Endothelial cell of umbilical vein (primary cell): ENCODE measurements at regions not wholly inside any gene's neighbourhood (a gene's known extent, or its start where the extent isn't known, plus 50 kb on each side); places are given as distances from the start of the nearest gene placed in this dataset.

ENCODE experiments used
- BruUV-seq: library from RNA; stranded (reverse); fragments of 400-500 nt; replicated peaks from 2 replicates; lab custom pipeline; 2021; lab: Mats Ljungman, UMichigan
- CTCF ChIA-PET: fragments of 300-600, 350-600 bp; sonication (Branson Sonifier 250); formaldehyde crosslinking; loops from one replicate; lab custom pipeline; 2021; ENCODE audit warnings: antibody characterized with exemption, inconsistent platforms; lab: Charles Lee
- POLR2A ChIA-PET: fragments of 300-600, 350-600 bp; sonication (Branson Sonifier 250); formaldehyde crosslinking; loops from one replicate; lab custom pipeline; 2021; ENCODE audit warnings: antibody characterized with exemption, inconsistent platforms; lab: Charles Lee
- DNase-seq: peaks from one replicate; pipeline ENCODE4 v3.0.0-alpha.2; 2011; ENCODE audit warnings: low read depth, low spot score
- FAIRE-seq: peaks from 2 replicates; lab custom pipeline; 2011; peaks lifted over from hg19 to GRCh38; lab: Jason Lieb, UNC
- H2AFZ ChIP-seq: 2 replicates; pipeline ENCODE4 v1.6.0; 2012; ENCODE audit warnings: low read depth, low read length, control low read depth, inconsistent platforms
- H3K27ac ChIP-seq: 2 replicates; pipeline ENCODE4 v1.5.1; 2011; ENCODE audit warnings: low read depth, mild to moderate bottlenecking, control low read depth, low read length, moderate library complexity; ENCODE audit not compliant: insufficient read depth
- H3K27me3 ChIP-seq, 2 experiments: 2 replicates each; pipeline versions ENCODE4 v1.6.0 to v1.6.1; 2011; ENCODE audit warnings: low read length in 2 of 2, mixed read lengths in 1 of 2; ENCODE audit not compliant: control insufficient read depth in 2 of 2, insufficient read depth in 2 of 2
- H3K36me3 ChIP-seq, 2 experiments: 2 replicates in 1 of 2; 3 replicates in 1 of 2; pipeline ENCODE4 v1.5.1; 2011; ENCODE audit warnings: low read length in 2 of 2, mild to moderate bottlenecking in 1 of 2, moderate library complexity in 1 of 2; ENCODE audit not compliant: control insufficient read depth in 2 of 2, insufficient read depth in 2 of 2; ENCODE audit errors: extremely low read depth in 1 of 2
- H3K4me1 ChIP-seq: 3 replicates; pipeline ENCODE4 v1.5.1; 2011; ENCODE audit warnings: mild to moderate bottlenecking, low read length; ENCODE audit not compliant: control insufficient read depth, insufficient read depth; ENCODE audit errors: extremely low read depth
- H3K4me2 ChIP-seq: 2 replicates; pipeline ENCODE4 v1.6.1; 2011; ENCODE audit warnings: low read length, control low read depth, mixed read lengths; ENCODE audit not compliant: insufficient read depth
- H3K4me3 ChIP-seq, 3 experiments: fragments of 200-600 bp in 1 of 3; sonication (generic), shearing (Covaris generic) in 1 of 3; replicated peaks in 1 of 3; 2 replicates each; pipeline ENCODE4 v1.5.1; 2011 to 2016; ENCODE audit warnings: control low read depth in 3 of 3, low read length in 3 of 3, mild to moderate bottlenecking in 2 of 3, inconsistent platforms in 1 of 3, low read depth in 1 of 3, moderate library complexity in 1 of 3; ENCODE audit not compliant: insufficient read depth in 1 of 3
- H3K79me2 ChIP-seq: 2 replicates; pipeline ENCODE4 v1.6.0; 2012; ENCODE audit warnings: low read length, inconsistent platforms; ENCODE audit not compliant: control insufficient read depth, insufficient read depth
- H3K9ac ChIP-seq: replicated peaks from 2 replicates; pipeline ENCODE3; 2011; ENCODE audit warnings: low read length, control low read depth; ENCODE audit not compliant: insufficient read depth; ENCODE audit errors: extremely low read depth
- H3K9me1 ChIP-seq: replicated peaks from 3 replicates; pipeline ENCODE4 v1.6.0; 2011; ENCODE audit warnings: mild to moderate bottlenecking, low read length; ENCODE audit not compliant: control insufficient read depth, insufficient read depth; ENCODE audit errors: extremely low read depth
- H3K9me3 ChIP-seq: replicated peaks from 2 replicates; pipeline ENCODE4 v1.5.1; 2012; ENCODE audit warnings: low read length, inconsistent platforms; ENCODE audit not compliant: control insufficient read depth, insufficient read depth
- H4K20me1 ChIP-seq: replicated peaks from 2 replicates; pipeline ENCODE3; 2011; ENCODE audit warnings: mild to moderate bottlenecking, low read length; ENCODE audit not compliant: control insufficient read depth, insufficient read depth; ENCODE audit errors: extremely low read depth
- CTCF ChIP-seq, 2 donors: IDR thresholded peaks; 1 replicate in 1 of 2; 2 replicates in 1 of 2; pipeline ENCODE4 v1.5.1; 2011; ENCODE audit warnings: low read length in 2 of 2, mild to moderate bottlenecking in 2 of 2, moderate library complexity in 2 of 2, control low read depth in 1 of 2, inconsistent platforms in 1 of 2, low read depth in 1 of 2; ENCODE audit not compliant: insufficient read depth in 1 of 2; ENCODE audit errors: extremely low read depth in 1 of 2
- EZH2 ChIP-seq: IDR thresholded peaks from 2 replicates; pipeline ENCODE4 v1.6.1; 2012; ENCODE audit warnings: borderline replicate concordance, low read depth, mild to moderate bottlenecking, moderate library complexity, low read length, inconsistent platforms; ENCODE audit not compliant: severe bottlenecking
- FOS ChIP-seq: IDR thresholded peaks from 2 replicates; pipeline ENCODE4 v1.6.1; 2011; ENCODE audit warnings: mild to moderate bottlenecking, low read length, moderate library complexity, borderline replicate concordance; ENCODE audit not compliant: insufficient read depth
- GATA2 ChIP-seq: IDR thresholded peaks from 2 replicates; pipeline ENCODE4 v1.7.0; 2011; ENCODE audit warnings: low read depth, mild to moderate bottlenecking, moderate library complexity, mixed read lengths, low read length; ENCODE audit not compliant: insufficient read length, insufficient read depth
- JUN ChIP-seq: IDR thresholded peaks from 2 replicates; pipeline ENCODE4 v1.6.1; 2011; ENCODE audit warnings: borderline replicate concordance, low read depth; ENCODE audit not compliant: insufficient read length, insufficient read depth
- MYC ChIP-seq: IDR thresholded peaks from one replicate; pipeline ENCODE4 v1.6.1; 2011; ENCODE audit warnings: mild to moderate bottlenecking, low read depth, low read length
- POLR2A ChIP-seq: IDR thresholded peaks from 2 replicates; pipeline ENCODE4 v1.6.1; 2012; ENCODE audit warnings: low read depth, mild to moderate bottlenecking, control low read depth, low read length
- POLR2AphosphoS5 ChIP-seq: IDR thresholded peaks from 2 replicates; pipeline ENCODE4 v1.6.1; 2012; ENCODE audit warnings: low read depth, mild to moderate bottlenecking, control low read depth, low read length, moderate library complexity; ENCODE audit not compliant: insufficient read depth
- dilution Hi-C: fragments of 300-500 bp; cut with MboI; formaldehyde crosslinking; loops from one replicate; pipeline ENCODE4 v1.15.0; 2019; ENCODE audit warnings: low sequenced_read_pairs; ENCODE audit not compliant: extremely low pct_ligation_motif_present
- intact Hi-C: fragments of 100-400 bp; cut with micrococcal nuclease; formaldehyde crosslinking; loops from one replicate; pipeline ENCODE4 v1.10.0; 2022
- TF ChIP-seq, protein P1 (sequence below): IDR thresholded peaks from 2 replicates; pipeline ENCODE4 v1.6.1; 2011; ENCODE audit not compliant: insufficient read depth, insufficient read length

GRCh38 chr4:33339762-33340161, 2619.6 kb downstream of the PCDH7 start:
- ChIA-PET POLR2A (no interaction called here), CTCF (no interaction called here)
- H3K36me3 ChIP-seq, result no peaks in the 10 kb centered on the region
- peaks cover 2% of the 10 kb centered on the region for H3K9me3 ChIP-seq
- H3K79me2 ChIP-seq, result no peaks in the 10 kb centered on the region
- no peak overlapping the region for H3K4me2 ChIP-seq
- intact Hi-C loops, result no loop called here
- no peak for DNase-seq
- H3K9me1 ChIP-seq, result no peaks in the 10 kb centered on the region
- dilution Hi-C loops, result no loop called here
- H3K9ac ChIP-seq, result no peak overlapping the region
- no peaks in the 10 kb centered on the region for H3K4me1 ChIP-seq
- no peak for TF ChIP-seq POLR2A
- TF ChIP-seq CTCF (IDR thresholded peaks at IDR 0.05; ENCODE audit: extremely low read depth in 1 of 2, insufficient read depth in 1 of 2, low read depth in 1 of 2, low read length in 2 of 2), result no peak
- TF ChIP-seq, protein P1, sequence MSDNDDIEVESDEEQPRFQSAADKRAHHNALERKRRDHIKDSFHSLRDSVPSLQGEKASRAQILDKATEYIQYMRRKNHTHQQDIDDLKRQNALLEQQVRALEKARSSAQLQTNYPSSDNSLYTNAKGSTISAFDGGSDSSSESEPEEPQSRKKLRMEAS, result no peak
- no peak for TF ChIP-seq POLR2AphosphoS5
- TF ChIP-seq MYC, result no peak
- TF ChIP-seq JUN, result no peak
- no peak for TF ChIP-seq GATA2
- no peak for TF ChIP-seq EZH2
- no peak for TF ChIP-seq FOS
- no peaks in the 10 kb centered on the region for H3K27me3 ChIP-seq
- no peak for FAIRE-seq
- H3K4me3 ChIP-seq, result no peak overlapping the region
- no TSS peak for BruUV-seq
- no peak overlapping the region for H3K27ac ChIP-seq
- no peaks in the 10 kb centered on the region for H4K20me1 ChIP-seq
- no peak overlapping the region for H2AFZ ChIP-seq
